HG03060 (cell line): ENCODE measurements at regions not wholly inside any gene's neighbourhood (a gene's known extent, or its start where the extent isn't known, plus 50 kb on each side); places are given as distances from the start of the nearest gene placed in this dataset.
"Not testable (repeated sequence)": the region's sequence is repeated elsewhere in the genome, so short reads cannot be mapped to it uniquely, and the experiment has no call there.

Experiments
- ATAC-seq: cut with Tn5 transposase; IDR thresholded peaks from one replicate; pipeline ENCODE4 v1.9.1; 2021; ENCODE audit warnings: low read depth, moderate number of reproducible peaks; ENCODE audit not compliant: unreplicated experiment

GRCh38 chr11:110856340-110856739 is 144.1 kb upstream of the ARHGAP20 start:
- ATAC-seq = no peak

- ATAC-seq = no peak
Measured at GRCh38 chr11:110855191-110855590, 143.0 kb upstream of the ARHGAP20 start.

DNA sequence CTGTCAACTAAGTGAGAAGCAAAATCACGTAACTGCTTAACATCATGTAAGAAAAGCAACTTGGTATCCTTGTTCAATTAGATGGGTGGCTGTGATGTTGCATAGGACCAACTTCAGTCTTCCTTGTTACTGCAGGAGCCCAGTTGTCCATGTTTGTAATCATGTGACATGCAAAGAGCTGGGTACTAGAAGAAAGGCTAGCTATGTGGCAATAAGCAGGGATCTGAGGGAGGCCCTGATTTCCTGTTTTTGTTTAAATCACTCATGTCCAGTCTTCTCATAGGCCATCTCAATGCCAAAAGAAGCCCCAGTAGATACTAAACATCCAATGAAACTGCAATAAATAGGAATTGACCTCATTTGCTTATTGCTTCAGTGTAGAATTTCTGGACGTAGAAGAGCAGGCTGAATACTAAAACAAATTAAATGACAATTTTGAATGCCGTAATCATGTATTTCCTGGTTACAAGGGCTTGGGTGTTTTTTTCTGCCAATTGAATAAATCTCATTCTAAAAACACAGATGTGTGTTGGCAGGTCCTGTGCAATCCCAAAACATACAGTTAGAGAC is 140.8 kb upstream of the ARHGAP20 start:
- ATAC-seq = no peak

- no peak for ATAC-seq
Measured at GRCh38 chr11:110850846-110851245, 138.6 kb upstream of the ARHGAP20 start.

GRCh38 chr11:110843053-110843452 is 130.8 kb upstream of the ARHGAP20 start:
- ATAC-seq = not testable (repeated sequence)

DNA sequence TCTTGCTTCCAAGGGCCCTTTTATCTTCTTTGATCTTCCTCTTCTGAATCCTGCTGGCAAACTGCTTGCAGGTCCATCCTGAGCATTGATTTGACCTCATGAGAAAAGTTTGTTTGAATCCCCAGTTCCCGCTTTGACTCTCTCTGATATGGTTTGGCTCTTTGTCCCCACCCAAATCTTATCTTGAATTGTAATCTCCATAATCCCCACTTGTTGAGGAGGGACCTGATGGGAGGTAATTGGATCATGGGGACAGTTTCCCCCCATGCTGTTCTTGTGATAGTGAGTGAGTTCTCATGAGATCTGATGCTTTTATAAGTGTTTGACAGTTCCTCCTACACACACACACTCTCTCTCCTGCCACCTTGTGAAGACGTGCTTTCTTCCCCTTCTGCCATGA is 126.6 kb upstream of the ARHGAP20 start:
- ATAC-seq = no peak

DNA sequence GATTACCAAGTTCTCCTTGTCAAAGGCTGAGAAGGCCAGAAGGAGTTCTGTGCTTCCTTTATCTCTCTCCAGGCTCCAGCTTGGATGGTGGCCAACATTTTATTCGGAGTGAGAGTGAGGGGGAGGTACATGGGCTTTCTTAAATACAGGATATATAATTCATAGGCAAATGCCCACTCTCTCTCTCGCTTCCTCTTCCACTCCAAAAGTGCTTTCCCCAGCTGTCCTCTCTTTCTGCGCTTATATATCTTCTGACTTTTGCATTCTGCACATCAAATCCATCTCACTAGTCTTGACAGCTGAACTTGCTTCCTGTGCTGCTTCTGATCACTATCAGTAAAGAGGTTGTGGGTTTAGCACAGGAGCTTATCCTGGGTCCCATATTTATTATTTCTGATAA is 125.4 kb upstream of the ARHGAP20 start:
- no peak for ATAC-seq

- no peak for ATAC-seq
Measured at GRCh38 chr11:110835106-110835505, 122.9 kb upstream of the ARHGAP20 start.

DNA sequence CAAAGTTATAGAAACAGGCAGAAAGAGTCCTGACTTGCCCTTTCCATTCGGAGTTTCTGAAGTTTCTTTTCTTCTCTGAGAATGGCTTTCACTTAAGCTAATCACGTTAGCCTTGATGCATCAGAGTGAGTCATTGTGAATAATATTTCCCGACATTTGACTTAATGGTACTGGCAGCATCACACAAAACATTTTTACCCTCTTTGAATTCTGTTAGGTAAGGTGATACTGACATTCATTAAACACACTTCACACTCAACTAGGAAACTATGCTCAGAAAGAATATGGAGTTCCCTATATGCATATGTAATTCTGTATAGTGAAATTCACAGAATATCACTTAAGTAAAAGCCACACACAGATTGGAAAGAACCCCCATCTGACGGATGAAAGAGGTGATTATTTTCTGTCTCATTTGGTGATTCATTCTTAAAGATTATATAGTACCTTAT is 120.8 kb upstream of the ARHGAP20 start:
- ATAC-seq = no peak

- no peak for ATAC-seq
Measured at GRCh38 chr11:110832539-110832938, 120.3 kb upstream of the ARHGAP20 start.

DNA sequence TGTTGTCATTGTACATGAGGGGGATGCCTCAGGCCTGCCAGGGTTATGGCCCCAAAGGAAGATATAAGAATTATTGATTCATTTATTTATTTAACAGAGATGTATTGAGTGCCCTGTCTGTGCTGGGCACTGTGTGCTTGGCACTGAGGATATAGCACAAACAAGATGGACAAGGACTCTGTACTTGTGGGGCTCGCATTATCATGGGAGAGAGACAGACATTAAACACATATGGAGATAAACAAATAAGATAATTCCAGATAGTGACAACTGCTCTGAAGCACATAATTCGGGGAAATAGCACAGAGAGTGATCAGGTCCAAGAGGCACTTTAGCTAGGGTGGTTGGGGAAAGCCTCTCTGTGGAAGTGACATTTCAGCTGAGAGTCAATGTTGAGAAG is 119.8 kb upstream of the ARHGAP20 start:
- ATAC-seq = no peak

DNA sequence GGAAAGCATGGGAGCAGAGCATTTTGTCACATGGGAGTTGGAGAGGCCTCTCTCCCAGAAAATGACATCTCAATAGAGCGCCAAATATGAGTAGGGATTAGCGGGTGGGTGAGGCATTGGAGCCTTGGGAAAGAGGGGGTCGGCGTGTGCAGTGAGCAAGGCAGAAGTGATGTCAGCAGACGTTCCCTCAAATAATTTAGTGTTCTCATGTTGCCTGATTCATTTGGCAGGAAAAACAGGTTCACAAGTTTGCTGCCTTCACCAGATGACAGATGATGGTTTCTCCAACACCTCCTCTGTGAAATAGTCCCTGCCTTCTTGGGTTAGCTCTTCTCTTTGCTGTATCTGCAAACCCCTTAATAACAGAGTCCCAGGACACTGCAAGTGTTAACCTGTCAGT is 118.5 kb upstream of the ARHGAP20 start:
- no peak for ATAC-seq

GRCh38 chr11:110830344-110830743 is 118.1 kb upstream of the ARHGAP20 start:
- no peak for ATAC-seq

GRCh38 chr11:110829873-110830272 is 117.6 kb upstream of the ARHGAP20 start:
- no peak for ATAC-seq

DNA sequence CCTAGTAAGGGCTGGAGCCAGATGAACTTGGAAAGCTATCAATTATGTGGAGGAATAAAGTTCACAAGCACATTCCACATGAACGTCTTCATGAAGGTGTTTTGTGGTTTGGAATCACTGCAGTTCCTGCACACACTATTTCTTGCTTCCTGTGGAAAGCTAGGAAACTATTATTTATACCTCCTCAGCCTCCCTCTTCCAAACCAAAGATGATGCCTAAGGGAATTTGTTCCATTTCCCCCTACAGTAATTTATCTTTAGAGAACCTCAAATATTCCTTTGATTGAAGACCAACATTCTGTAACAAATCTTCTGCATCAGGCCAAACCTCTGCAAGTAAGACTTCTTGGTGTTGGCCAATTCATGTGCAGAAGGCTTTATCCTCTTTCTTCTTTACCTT is 115.8 kb upstream of the ARHGAP20 start:
- ATAC-seq = no peak

DNA sequence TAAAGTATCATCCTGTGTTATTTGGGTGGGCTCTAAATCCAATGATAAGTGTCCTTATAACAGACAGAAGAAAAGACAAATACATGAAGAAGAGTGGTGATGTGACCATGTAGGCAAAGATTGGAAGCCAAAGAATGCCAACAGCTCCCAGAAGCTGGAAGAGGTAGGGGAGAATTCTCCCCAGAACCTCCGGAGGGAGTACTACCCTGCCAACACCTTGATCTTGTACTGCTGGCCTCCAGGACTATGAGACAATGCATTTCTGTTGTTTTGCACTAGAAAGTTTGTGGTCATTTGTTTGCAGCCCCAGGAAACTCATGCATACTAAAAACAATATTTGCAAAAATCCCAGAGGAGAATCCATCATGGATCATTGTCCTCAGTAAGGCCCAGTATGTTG is 115.0 kb upstream of the ARHGAP20 start:
- no peak for ATAC-seq

GRCh38 chr11:110824912-110825620 is 112.8 kb upstream of the ARHGAP20 start:
- no peak for ATAC-seq

- no peak for ATAC-seq
Measured at GRCh38 chr11:110818032-110818687, 105.9 kb upstream of the ARHGAP20 start.

- no peak for ATAC-seq
Measured at GRCh38 chr11:110812086-110812733, 100.0 kb upstream of the ARHGAP20 start.

DNA sequence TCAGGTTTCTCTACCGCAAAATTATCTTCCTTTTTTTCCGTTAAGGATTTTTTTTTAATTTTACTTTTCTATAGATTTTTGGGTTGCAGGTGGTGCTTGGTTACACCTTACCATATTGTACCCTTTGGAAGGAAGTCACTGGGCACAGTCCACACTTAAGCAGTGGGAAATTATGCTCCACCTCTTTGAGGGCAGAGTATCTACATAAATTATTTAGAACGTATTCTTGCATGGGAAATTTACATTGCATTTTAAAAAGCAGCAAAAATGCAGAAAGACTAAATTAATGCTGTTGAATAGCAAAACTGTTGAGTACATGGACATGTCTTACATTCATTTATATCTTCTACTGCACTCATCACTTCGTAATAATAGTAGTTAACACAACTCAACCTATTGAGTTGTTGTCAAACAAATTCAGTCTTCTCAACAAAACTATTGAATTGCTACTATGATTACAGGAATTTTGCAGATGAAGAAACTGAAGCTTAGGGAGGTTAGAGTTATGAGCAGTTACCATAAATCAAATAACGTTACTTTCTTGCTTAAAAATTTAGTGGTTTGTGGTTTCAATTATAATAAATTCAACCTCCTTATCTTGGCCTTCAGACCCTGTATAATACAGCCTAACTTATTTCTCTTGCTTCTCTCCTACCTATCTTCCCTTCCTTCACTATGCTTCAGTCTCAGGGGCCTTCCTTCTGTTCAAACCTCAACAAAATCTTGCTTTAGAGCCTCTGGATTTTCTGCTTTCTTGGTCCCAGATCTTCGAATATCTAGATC is 97.4 kb upstream of the ARHGAP20 start:
- ATAC-seq = no peak

GRCh38 chr11:110808248-110808647 is 96.0 kb upstream of the ARHGAP20 start:
- ATAC-seq = no peak
